Dermis microvascular lymphatic vessel endothelial cell (primary cell): ENCODE measurements at regions not wholly inside any gene's neighbourhood (a gene's known extent, or its start where the extent isn't known, plus 50 kb on each side); places are given as distances from the start of the nearest gene placed in this dataset.

ENCODE experiments used
- DNase-seq, 2 donors: peaks; one replicate each; pipeline versions ENCODE4 v3.0.0 to v3.0.0-alpha.2; 2010; ENCODE audit warnings: low read depth in 2 of 2

- DNase-seq: no peak
Measured at GRCh38 chr21:14870853-14871149, 194.0 kb downstream of the NRIP1 start.

- DNase-seq: no peak
Measured at GRCh38 chr21:14869984-14870852, 194.6 kb downstream of the NRIP1 start.

- DNase-seq: no peak
Measured at GRCh38 chr21:14866859-14867765, 197.7 kb downstream of the NRIP1 start.

- DNase-seq: peak; percentile 52 to 56
Measured at GRCh38 chr21:14864211-14865021, 200.4 kb downstream of the NRIP1 start.

- no peak for DNase-seq
Measured at GRCh38 chr21:14863745-14864210, 201.0 kb downstream of the NRIP1 start.

- peak; percentile 15 to 35 for DNase-seq
Measured at GRCh38 chr21:14862794-14863720, 201.7 kb downstream of the NRIP1 start.

GRCh38 chr21:14858311-14858710 lies 206.5 kb downstream of the NRIP1 start:
- DNase-seq: no peak

GRCh38 chr21:14857529-14857928 lies 207.3 kb downstream of the NRIP1 start:
- DNase-seq: no peak

GRCh38 chr21:14850394-14850793 lies 214.4 kb downstream of the NRIP1 start:
- DNase-seq: no peak

GRCh38 chr21:14846621-14847020 lies 218.2 kb downstream of the NRIP1 start:
- DNase-seq: no peak

- no peak for DNase-seq
Measured at GRCh38 chr21:14844001-14844400, 220.8 kb downstream of the NRIP1 start.

GRCh38 chr21:14842601-14843000 lies 222.2 kb downstream of the NRIP1 start:
- no peak for DNase-seq

GRCh38 chr21:14841511-14842472 lies 223.0 kb downstream of the NRIP1 start:
- no peak for DNase-seq

- no peak for DNase-seq
Measured at GRCh38 chr21:14838400-14838799, 226.4 kb downstream of the NRIP1 start.

- no peak for DNase-seq
Measured at GRCh38 chr21:14836950-14837349, 227.8 kb downstream of the NRIP1 start.

- no peak for DNase-seq
Measured at GRCh38 chr21:14833666-14834351, 231.0 kb downstream of the NRIP1 start.

GRCh38 chr21:14833241-14833640 lies 231.6 kb downstream of the NRIP1 start:
- no peak for DNase-seq

GRCh38 chr21:14830307-14830706 lies 234.5 kb downstream of the NRIP1 start:
- DNase-seq: no peak

GRCh38 chr21:14829685-14830084 lies 235.1 kb downstream of the NRIP1 start:
- DNase-seq: no peak
